ENCODE measurements at regions not wholly inside any gene's neighbourhood (a gene's known extent, or its start where the extent isn't known, plus 50 kb on each side); places are given as distances from the start of the nearest gene placed in this dataset.

GRCh38 chr7:1291357-1291689 is 58.7 kb downstream of the UNCX start:
- TF ChIP-seq CTCF (conservative IDR thresholded peaks at IDR 0.05): no peak

GRCh38 chr7:1291845-1292765 is 59.4 kb downstream of the UNCX start:
- no peak overlapping the region for H3K27ac ChIP-seq
- TF ChIP-seq CTCF (conservative IDR thresholded peaks at IDR 0.05): no peak

More at GRCh38 chr7:1291357-1291689, 58.7 kb downstream of the UNCX start:
- H3K27ac ChIP-seq: no peak overlapping the region

GRCh38 chr7:1292972-1293830 is 60.5 kb downstream of the UNCX start:
- no peak overlapping the region for H3K27ac ChIP-seq
- no peak for TF ChIP-seq CTCF (conservative IDR thresholded peaks at IDR 0.05)

- TF ChIP-seq CTCF (conservative IDR thresholded peaks at IDR 0.05): no peak
- H3K27ac ChIP-seq: no peak overlapping the region
These were observed 61.3 kb downstream of the UNCX start for GRCh38 chr7:1293950-1294411.

GRCh38 chr7:1295776-1296355 is 63.2 kb downstream of the UNCX start:
- H3K27ac ChIP-seq: peak overlapping the region; percentile 83; the same call in 1 of the 2 replicates
- TF ChIP-seq CTCF (conservative IDR thresholded peaks at IDR 0.05): no peak

GRCh38 chr7:1296356-1296981 is 63.8 kb downstream of the UNCX start:
- TF ChIP-seq CTCF (conservative IDR thresholded peaks at IDR 0.05): no peak
- H3K27ac ChIP-seq: peak overlapping the region; percentile 83
